WTC11 (cell line): ENCODE measurements at regions not wholly inside any gene's neighbourhood (a gene's known extent, or its start where the extent isn't known, plus 50 kb on each side); places are given as distances from the start of the nearest gene placed in this dataset.

ENCODE experiments used
- CBFB ChIP-seq: sonication (generic); formaldehyde crosslinking; IDR thresholded peaks from 2 replicates; pipeline ENCODE4 v1.8.1; 2022; ENCODE audit warnings: mild to moderate bottlenecking, low read depth, missing genetic modification reagents
- ESRRA ChIP-seq: sonication (generic); formaldehyde crosslinking; IDR thresholded peaks from 2 replicates; pipeline ENCODE4 v1.8.1; 2022; ENCODE audit warnings: mild to moderate bottlenecking, missing genetic modification reagents, borderline replicate concordance
- FOXP1 ChIP-seq: sonication (generic); formaldehyde crosslinking; IDR thresholded peaks from 2 replicates; pipeline ENCODE4 v1.8.0; 2022; ENCODE audit warnings: missing genetic modification reagents, mild to moderate bottlenecking, moderate library complexity, borderline replicate concordance
- GABPB1 ChIP-seq: sonication (generic); formaldehyde crosslinking; IDR thresholded peaks from 2 replicates; pipeline ENCODE4 v1.8.1; 2023; ENCODE audit warnings: mild to moderate bottlenecking, missing genetic modification reagents
- IRF2 ChIP-seq: sonication (generic); formaldehyde crosslinking; IDR thresholded peaks from 2 replicates; pipeline ENCODE4 v1.8.0; 2022; ENCODE audit warnings: low read depth, missing genetic modification reagents, borderline replicate concordance
- PRRX2 ChIP-seq: fragments of 250-450 bp; sonication (Bioruptor Pico); IDR thresholded peaks from 2 replicates; pipeline ENCODE4 v1.8.0; 2021; ENCODE audit warnings: mild to moderate bottlenecking
- TEAD1 ChIP-seq: sonication (generic); formaldehyde crosslinking; IDR thresholded peaks from 2 replicates; pipeline ENCODE4 v1.8.0; 2022; ENCODE audit warnings: mild to moderate bottlenecking, missing genetic modification reagents
- ZNF423 ChIP-seq: fragments of 250-450 bp; sonication (Bioruptor Pico); IDR thresholded peaks from 2 replicates; pipeline ENCODE4 v2.1.2; 2022; ENCODE audit warnings: mild to moderate bottlenecking, moderate library complexity
- TF ChIP-seq, protein P1 (sequence below): fragments of 200-600 bp; IDR thresholded peaks from 2 replicates; pipeline ENCODE4 v1.8.0; 2022; ENCODE audit warnings: antibody characterized with exemption
- TF ChIP-seq, protein P2 (sequence below): sonication (generic); formaldehyde crosslinking; conservative IDR thresholded peaks from 2 replicates; pipeline ENCODE4 v1.8.1; 2022; ENCODE audit warnings: mild to moderate bottlenecking, missing genetic modification reagents
- TF ChIP-seq, protein P3 (sequence below): sonication (generic); formaldehyde crosslinking; IDR thresholded peaks from 2 replicates; pipeline ENCODE4 v1.8.1; 2022; ENCODE audit warnings: missing genetic modification reagents, borderline replicate concordance
- TF ChIP-seq, protein P4 (sequence below): sonication (generic); formaldehyde crosslinking; IDR thresholded peaks from 2 replicates; pipeline ENCODE4 v1.8.0; 2022; ENCODE audit warnings: mild to moderate bottlenecking, missing genetic modification reagents
- TF ChIP-seq, protein P5 (sequence below): sonication (generic); formaldehyde crosslinking; IDR thresholded peaks from 2 replicates; pipeline ENCODE4 v1.8.0; 2022; ENCODE audit warnings: missing genetic modification reagents
- TF ChIP-seq, protein P6 (sequence below): sonication (generic); formaldehyde crosslinking; IDR thresholded peaks from 2 replicates; pipeline ENCODE4 v1.8.1; 2023; ENCODE audit warnings: mild to moderate bottlenecking, missing genetic modification reagents, moderate library complexity

DNA sequence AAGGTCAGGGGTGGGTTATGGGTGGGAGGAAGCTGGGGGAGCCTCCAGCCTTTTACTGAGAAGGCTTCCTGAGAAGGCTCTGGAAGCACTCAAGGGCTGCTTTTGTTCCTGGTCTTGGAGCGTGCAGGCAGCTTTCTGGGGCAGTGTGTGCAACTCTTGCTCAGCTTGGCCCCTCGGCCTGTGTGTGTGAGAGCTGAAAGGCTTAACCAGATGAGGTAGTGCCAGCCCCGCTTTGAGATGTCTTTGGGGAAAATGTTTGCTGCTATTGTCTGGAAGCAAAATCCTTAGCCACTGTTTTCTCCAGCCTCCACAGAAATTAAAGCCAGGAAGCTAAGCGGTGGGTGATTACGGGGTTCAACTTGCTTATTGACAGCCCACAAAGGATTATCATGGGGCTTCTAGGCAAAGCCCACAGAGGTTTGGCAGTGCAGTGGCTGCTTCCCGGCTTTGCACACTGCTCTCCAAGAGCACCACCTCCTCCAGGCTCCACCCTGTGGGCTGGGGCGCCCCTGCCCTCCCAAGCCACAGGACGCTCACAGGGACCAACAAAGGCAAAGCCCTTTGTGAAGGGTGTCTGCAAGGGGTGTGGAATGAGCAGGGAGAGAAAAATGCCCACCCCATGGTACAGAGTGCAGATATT lies 121.7 kb upstream of the TLE3 start:
- TF ChIP-seq, protein P1, sequence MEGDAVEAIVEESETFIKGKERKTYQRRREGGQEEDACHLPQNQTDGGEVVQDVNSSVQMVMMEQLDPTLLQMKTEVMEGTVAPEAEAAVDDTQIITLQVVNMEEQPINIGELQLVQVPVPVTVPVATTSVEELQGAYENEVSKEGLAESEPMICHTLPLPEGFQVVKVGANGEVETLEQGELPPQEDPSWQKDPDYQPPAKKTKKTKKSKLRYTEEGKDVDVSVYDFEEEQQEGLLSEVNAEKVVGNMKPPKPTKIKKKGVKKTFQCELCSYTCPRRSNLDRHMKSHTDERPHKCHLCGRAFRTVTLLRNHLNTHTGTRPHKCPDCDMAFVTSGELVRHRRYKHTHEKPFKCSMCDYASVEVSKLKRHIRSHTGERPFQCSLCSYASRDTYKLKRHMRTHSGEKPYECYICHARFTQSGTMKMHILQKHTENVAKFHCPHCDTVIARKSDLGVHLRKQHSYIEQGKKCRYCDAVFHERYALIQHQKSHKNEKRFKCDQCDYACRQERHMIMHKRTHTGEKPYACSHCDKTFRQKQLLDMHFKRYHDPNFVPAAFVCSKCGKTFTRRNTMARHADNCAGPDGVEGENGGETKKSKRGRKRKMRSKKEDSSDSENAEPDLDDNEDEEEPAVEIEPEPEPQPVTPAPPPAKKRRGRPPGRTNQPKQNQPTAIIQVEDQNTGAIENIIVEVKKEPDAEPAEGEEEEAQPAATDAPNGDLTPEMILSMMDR, result no peak
- TF ChIP-seq, protein P2, sequence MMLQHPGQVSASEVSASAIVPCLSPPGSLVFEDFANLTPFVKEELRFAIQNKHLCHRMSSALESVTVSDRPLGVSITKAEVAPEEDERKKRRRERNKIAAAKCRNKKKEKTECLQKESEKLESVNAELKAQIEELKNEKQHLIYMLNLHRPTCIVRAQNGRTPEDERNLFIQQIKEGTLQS (CRISPR knock-in tag), result no peak
- TF ChIP-seq GABPB1 (CRISPR knock-in tag), result no peak
- TF ChIP-seq, protein P3, sequence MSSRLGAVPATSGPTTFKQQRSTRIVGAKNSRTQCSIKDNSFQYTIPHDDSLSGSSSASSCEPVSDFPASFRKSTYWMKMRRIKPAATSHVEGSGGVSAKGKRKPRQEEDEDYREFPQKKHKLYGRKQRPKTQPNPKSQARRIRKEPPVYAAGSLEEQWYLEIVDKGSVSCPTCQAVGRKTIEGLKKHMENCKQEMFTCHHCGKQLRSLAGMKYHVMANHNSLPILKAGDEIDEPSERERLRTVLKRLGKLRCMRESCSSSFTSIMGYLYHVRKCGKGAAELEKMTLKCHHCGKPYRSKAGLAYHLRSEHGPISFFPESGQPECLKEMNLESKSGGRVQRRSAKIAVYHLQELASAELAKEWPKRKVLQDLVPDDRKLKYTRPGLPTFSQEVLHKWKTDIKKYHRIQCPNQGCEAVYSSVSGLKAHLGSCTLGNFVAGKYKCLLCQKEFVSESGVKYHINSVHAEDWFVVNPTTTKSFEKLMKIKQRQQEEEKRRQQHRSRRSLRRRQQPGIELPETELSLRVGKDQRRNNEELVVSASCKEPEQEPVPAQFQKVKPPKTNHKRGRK (CRISPR knock-in tag), result no peak
- no peak for TF ChIP-seq CBFB (CRISPR knock-in tag)
- no peak for TF ChIP-seq ESRRA
- no peak for TF ChIP-seq FOXP1
- no peak for TF ChIP-seq PRRX2
- no peak for TF ChIP-seq TEAD1 (CRISPR knock-in tag)
- TF ChIP-seq, protein P4, sequence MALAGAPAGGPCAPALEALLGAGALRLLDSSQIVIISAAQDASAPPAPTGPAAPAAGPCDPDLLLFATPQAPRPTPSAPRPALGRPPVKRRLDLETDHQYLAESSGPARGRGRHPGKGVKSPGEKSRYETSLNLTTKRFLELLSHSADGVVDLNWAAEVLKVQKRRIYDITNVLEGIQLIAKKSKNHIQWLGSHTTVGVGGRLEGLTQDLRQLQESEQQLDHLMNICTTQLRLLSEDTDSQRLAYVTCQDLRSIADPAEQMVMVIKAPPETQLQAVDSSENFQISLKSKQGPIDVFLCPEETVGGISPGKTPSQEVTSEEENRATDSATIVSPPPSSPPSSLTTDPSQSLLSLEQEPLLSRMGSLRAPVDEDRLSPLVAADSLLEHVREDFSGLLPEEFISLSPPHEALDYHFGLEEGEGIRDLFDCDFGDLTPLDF (CRISPR knock-in tag), result no peak
- TF ChIP-seq IRF2 (CRISPR knock-in tag), result no peak
- TF ChIP-seq, protein P5, sequence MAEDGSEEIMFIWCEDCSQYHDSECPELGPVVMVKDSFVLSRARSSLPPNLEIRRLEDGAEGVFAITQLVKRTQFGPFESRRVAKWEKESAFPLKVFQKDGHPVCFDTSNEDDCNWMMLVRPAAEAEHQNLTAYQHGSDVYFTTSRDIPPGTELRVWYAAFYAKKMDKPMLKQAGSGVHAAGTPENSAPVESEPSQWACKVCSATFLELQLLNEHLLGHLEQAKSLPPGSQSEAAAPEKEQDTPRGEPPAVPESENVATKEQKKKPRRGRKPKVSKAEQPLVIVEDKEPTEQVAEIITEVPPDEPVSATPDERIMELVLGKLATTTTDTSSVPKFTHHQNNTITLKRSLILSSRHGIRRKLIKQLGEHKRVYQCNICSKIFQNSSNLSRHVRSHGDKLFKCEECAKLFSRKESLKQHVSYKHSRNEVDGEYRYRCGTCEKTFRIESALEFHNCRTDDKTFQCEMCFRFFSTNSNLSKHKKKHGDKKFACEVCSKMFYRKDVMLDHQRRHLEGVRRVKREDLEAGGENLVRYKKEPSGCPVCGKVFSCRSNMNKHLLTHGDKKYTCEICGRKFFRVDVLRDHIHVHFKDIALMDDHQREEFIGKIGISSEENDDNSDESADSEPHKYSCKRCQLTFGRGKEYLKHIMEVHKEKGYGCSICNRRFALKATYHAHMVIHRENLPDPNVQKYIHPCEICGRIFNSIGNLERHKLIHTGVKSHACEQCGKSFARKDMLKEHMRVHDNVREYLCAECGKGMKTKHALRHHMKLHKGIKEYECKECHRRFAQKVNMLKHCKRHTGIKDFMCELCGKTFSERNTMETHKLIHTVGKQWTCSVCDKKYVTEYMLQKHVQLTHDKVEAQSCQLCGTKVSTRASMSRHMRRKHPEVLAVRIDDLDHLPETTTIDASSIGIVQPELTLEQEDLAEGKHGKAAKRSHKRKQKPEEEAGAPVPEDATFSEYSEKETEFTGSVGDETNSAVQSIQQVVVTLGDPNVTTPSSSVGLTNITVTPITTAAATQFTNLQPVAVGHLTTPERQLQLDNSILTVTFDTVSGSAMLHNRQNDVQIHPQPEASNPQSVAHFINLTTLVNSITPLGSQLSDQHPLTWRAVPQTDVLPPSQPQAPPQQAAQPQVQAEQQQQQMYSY, result no peak
- no peak for TF ChIP-seq ZNF423
- TF ChIP-seq, protein P6, sequence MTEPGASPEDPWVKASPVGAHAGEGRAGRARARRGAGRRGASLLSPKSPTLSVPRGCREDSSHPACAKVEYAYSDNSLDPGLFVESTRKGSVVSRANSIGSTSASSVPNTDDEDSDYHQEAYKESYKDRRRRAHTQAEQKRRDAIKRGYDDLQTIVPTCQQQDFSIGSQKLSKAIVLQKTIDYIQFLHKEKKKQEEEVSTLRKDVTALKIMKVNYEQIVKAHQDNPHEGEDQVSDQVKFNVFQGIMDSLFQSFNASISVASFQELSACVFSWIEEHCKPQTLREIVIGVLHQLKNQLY (CRISPR knock-in tag), result no peak
